Astrocyte (in vitro differentiated cells and primary cell): ENCODE measurements at regions not wholly inside any gene's neighbourhood (a gene's known extent, or its start where the extent isn't known, plus 50 kb on each side); places are given as distances from the start of the nearest gene placed in this dataset.

Experiments used
- DNase-seq: peaks from one replicate; pipeline ENCODE4 v3.0.0-alpha.2; 2010; ENCODE audit warnings: low read depth
- FAIRE-seq: peaks from 2 replicates; lab custom pipeline; 2011; peaks lifted over from hg19 to GRCh38; lab: Jason Lieb, UNC
- H2AFZ ChIP-seq: 2 replicates; pipeline ENCODE4 v1.6.0; 2012; ENCODE audit warnings: low read depth, low read length, inconsistent platforms
- H3K27ac ChIP-seq: 2 replicates; pipeline ENCODE4 v1.5.1; 2011; ENCODE audit warnings: low read depth, low read length, inconsistent platforms
- H3K27me3 ChIP-seq: 2 replicates; pipeline ENCODE4 v1.6.0; 2011; ENCODE audit warnings: low read length, inconsistent platforms; ENCODE audit not compliant: insufficient read depth
- H3K36me3 ChIP-seq: 2 replicates; pipeline ENCODE4 v1.5.1; 2011; ENCODE audit warnings: low read length, inconsistent platforms; ENCODE audit not compliant: insufficient read depth
- H3K4me1 ChIP-seq: 2 replicates; pipeline ENCODE4 v1.5.1; 2011; ENCODE audit warnings: low read length, inconsistent platforms; ENCODE audit not compliant: insufficient read depth
- H3K4me2 ChIP-seq: 2 replicates; pipeline ENCODE4 v1.6.0; 2012; ENCODE audit warnings: low read length, inconsistent platforms
- H3K4me3 ChIP-seq: 2 replicates; pipeline ENCODE4 v1.5.1; 2011; ENCODE audit warnings: low read depth, mild to moderate bottlenecking, low read length, inconsistent platforms; ENCODE audit not compliant: insufficient read depth
- H3K79me2 ChIP-seq: 2 replicates; pipeline ENCODE4 v1.6.0; 2012; ENCODE audit warnings: mild to moderate bottlenecking, low read length, inconsistent platforms; ENCODE audit not compliant: insufficient read depth
- H3K9ac ChIP-seq: 2 replicates; pipeline ENCODE4 v1.6.0; 2012; ENCODE audit warnings: mild to moderate bottlenecking, low read length, inconsistent platforms
- H3K9me3 ChIP-seq: 2 replicates; pipeline ENCODE4 v1.5.1; 2012; ENCODE audit warnings: low read depth, mild to moderate bottlenecking, low read length, inconsistent platforms; ENCODE audit not compliant: insufficient read depth
- H4K20me1 ChIP-seq: 2 replicates; pipeline ENCODE4 v1.6.0; 2012; ENCODE audit warnings: low read length, inconsistent platforms; ENCODE audit not compliant: insufficient read depth
- H3K27ac Mint-ChIP-seq: one replicate; pipeline ENCODE4 v1.8.0; 2021; ENCODE audit warnings: mild to moderate bottlenecking, mixed read lengths; ENCODE audit not compliant: unreplicated experiment
- H3K27me3 Mint-ChIP-seq: one replicate; pipeline ENCODE4 v1.8.0; 2021; ENCODE audit warnings: low read depth, mixed read lengths; ENCODE audit not compliant: unreplicated experiment
- H3K36me3 Mint-ChIP-seq: one replicate; pipeline ENCODE4 v1.8.0; 2021; ENCODE audit warnings: low read depth, mixed read lengths; ENCODE audit not compliant: unreplicated experiment
- H3K4me1 Mint-ChIP-seq: one replicate; pipeline ENCODE4 v1.8.0; 2021; ENCODE audit warnings: low read depth, mixed read lengths; ENCODE audit not compliant: unreplicated experiment
- H3K4me3 Mint-ChIP-seq: one replicate; pipeline ENCODE4 v1.8.0; 2021; ENCODE audit warnings: mild to moderate bottlenecking, moderate library complexity, mixed read lengths; ENCODE audit not compliant: unreplicated experiment
- H3K9me3 Mint-ChIP-seq: one replicate; pipeline ENCODE4 v1.8.0; 2021; ENCODE audit warnings: mild to moderate bottlenecking, mixed read lengths; ENCODE audit not compliant: unreplicated experiment
- CTCF ChIP-seq: IDR thresholded peaks from 2 replicates; pipeline ENCODE4 v1.5.1; 2011; ENCODE audit warnings: low read depth, mild to moderate bottlenecking, inconsistent platforms, low read length, moderate library complexity; ENCODE audit not compliant: insufficient read depth
- EZH2 ChIP-seq: IDR thresholded peaks from 2 replicates; pipeline ENCODE4 v1.6.1; 2012; ENCODE audit warnings: mild to moderate bottlenecking, low read length, inconsistent platforms; ENCODE audit not compliant: insufficient read depth

GRCh38 chr1:187185389-187185788 lies 356.6 kb downstream of the PLA2G4A start:
- TF ChIP-seq EZH2 (no peak), CTCF (no peak)
- Histone ChIP-seq H3K27ac (no peak overlapping the region), H3K36me3 (no peaks in the 10 kb centered on the region), H3K9ac (no peak overlapping the region), H3K27me3 (no peaks in the 10 kb centered on the region), H4K20me1 (no peaks in the 10 kb centered on the region), H3K79me2 (no peaks in the 10 kb centered on the region), H2AFZ (no peak overlapping the region), H3K4me3 (no peak overlapping the region), H3K4me1 (no peaks in the 10 kb centered on the region), H3K9me3 (no peaks in the 10 kb centered on the region), H3K4me2 (no peak overlapping the region)
- FAIRE-seq (no peak), DNase-seq (no peak)
- peaks cover 4% of the 10 kb centered on the region for H3K4me1 Mint-ChIP-seq
- H3K4me3 Mint-ChIP-seq: no peak overlapping the region
- no peaks in the 10 kb centered on the region for H3K36me3 Mint-ChIP-seq
- peaks cover 4% of the 10 kb centered on the region for H3K9me3 Mint-ChIP-seq
- no peaks in the 10 kb centered on the region for H3K27me3 Mint-ChIP-seq
- no peak overlapping the region for H3K27ac Mint-ChIP-seq

- FAIRE-seq: no peak
These were observed 368.9 kb downstream of the PLA2G4A start for GRCh38 chr1:187197685-187198084.

More at GRCh38 chr1:187197685-187198084, 368.9 kb downstream of the PLA2G4A start:
- Mint-ChIP-seq H3K27me3 (no peaks in the 10 kb centered on the region), H3K36me3 (no peaks in the 10 kb centered on the region), H3K4me1 (no peaks in the 10 kb centered on the region), H3K27ac (no peak overlapping the region), H3K4me3 (no peak overlapping the region), H3K9me3 (peaks cover 3% of the 10 kb centered on the region)
- DNase-seq: no peak
- Histone ChIP-seq H2AFZ (no peak overlapping the region), H3K4me3 (no peak overlapping the region), H4K20me1 (no peaks in the 10 kb centered on the region), H3K9ac (no peak overlapping the region), H3K27me3 (no peaks in the 10 kb centered on the region), H3K79me2 (no peaks in the 10 kb centered on the region), H3K4me2 (no peak overlapping the region), H3K9me3 (no peaks in the 10 kb centered on the region), H3K27ac (no peak overlapping the region), H3K36me3 (no peaks in the 10 kb centered on the region), H3K4me1 (no peaks in the 10 kb centered on the region)
- TF ChIP-seq EZH2 (no peak), CTCF (no peak)
